NCI-H82 treated with DMSO at 0.1 percent for 48 hours (cell line): ENCODE measurements at regions not wholly inside any gene's neighbourhood (a gene's known extent, or its start where the extent isn't known, plus 50 kb on each side); places are given as distances from the start of the nearest gene placed in this dataset.
"Not testable (repeated sequence)": the region's sequence is repeated elsewhere in the genome, so short reads cannot be mapped to it uniquely, and the experiment has no call there.

Experiments
- DNase-seq: peaks from one replicate; lab custom pipeline; 2025; ENCODE audit not compliant: unreplicated experiment; lab: John Stamatoyannopoulos, UW

DNA sequence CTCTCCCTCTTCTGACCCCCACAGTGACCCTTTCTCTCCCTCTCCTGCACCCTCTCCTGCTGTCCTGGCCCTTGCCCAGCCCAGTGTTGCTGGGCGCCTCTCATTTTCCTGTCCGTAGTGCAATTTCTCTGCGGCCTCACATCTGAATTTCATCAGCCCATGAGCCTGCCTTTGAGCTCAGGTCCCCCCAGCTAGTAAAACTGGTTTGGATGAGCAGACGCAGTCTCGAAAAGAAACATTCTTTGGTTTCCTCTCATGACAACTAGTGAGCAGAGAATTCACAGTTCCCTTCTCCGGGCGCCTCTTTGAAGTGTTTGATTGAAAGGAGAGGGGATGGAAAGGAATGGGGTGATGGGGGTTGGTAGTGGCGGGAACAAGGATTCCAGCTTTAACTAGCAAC is 126.0 kb upstream of the CADM1 start:
- DNase-seq = no peak

DNA sequence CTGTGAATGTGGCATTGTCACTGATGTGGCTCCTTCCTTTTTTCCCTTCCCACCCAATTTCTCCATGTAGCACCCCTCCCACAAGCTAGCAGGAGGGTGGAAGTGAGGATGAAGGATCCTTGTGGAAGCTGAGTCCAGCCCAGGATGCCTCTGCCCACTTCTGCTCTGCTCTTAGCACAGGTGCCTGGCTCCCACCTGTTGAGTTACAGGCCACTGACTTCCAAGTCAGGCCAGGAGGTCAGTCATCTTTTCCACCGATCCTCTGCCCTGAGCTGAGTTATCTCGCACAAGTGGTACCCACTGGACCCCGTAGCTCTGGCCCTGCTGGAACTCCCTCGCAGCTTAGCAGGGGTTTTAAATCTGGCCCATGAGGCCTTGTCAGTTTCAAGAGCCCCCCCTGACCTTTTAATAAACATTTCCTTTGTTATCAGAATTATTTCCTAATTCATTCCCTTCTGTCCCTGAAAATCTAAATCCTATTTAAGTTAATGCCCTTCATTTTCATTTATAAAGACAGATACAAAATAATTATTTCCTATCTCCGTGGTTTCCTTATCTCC is 125.3 kb upstream of the CADM1 start:
- DNase-seq = no peak

DNA sequence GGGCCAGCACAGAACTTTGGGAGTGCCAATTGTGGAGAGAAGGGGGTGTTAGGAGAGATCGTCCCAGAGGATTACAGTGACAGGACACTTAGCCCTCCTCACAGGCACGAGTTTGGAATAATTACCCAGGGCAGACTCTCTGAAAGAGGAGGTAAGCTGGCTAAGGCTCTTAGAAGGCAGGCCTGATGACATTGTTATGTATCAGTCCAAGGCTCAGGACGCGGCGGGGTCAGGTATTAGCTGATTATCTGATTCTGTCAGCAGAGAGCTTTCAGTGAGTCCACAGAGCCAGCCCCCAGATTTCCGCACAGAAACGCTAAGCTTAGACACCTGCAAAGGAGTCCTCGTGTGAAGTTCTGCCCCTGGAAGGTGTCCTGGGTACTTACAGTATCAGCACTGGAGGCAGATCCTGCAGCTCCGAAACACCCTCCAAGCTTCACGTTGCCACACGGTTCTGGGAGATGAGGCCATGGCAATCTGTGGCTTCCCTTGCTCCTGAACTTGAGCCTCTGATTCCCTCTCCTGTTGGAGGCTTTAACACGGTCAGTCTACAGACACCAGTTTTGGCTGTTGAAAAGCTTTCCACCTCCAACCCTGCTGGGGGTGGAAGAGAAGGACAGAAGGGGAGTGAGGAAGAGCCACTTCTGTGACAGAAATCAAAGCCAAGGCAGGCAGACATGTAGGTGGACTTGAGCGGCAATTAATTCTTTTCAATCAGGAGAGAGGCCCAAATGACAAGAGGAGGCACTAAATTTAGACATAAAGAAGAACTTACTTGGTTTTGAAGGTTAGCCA is 123.6 kb upstream of the CADM1 start:
- peak; percentile 75 for DNase-seq

DNA sequence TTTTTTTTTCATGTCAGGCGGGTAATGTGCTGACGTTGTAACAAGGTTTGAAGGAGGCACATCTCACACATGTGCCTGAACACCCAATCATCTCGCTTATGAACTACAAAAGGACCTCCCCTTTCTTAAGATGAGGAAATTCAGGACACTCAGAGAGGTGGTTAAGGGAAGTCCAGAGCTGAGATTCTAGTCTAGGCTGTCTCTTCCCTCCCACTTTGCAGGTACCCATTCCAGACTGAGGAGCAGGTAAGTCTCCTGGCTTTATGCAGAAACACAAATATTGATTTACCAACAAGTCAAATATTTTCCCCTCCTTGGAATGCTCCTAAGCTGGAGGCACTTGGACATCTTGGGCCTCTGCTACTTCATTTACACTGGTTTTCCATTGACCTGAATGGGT is 122.9 kb upstream of the CADM1 start:
- no peak for DNase-seq

DNA sequence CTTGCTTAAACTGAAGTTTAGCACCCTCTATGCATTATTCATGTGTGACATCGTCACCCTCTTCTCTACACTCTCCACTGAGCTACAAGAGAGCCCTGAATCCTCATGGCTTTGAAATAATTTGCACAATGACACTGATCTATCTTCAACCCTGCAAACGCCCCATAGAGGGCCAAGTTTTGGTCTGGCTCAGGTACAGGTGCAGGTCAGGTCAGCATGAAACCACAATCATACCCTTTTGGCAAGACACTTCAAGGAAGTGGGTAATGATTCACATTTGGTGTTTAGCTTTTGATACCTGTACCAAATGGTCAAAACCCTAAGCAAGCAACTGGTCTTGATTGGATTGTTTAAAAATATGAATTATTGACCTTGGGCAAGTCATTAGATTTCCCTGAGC is 122.2 kb upstream of the CADM1 start:
- no peak for DNase-seq

DNA sequence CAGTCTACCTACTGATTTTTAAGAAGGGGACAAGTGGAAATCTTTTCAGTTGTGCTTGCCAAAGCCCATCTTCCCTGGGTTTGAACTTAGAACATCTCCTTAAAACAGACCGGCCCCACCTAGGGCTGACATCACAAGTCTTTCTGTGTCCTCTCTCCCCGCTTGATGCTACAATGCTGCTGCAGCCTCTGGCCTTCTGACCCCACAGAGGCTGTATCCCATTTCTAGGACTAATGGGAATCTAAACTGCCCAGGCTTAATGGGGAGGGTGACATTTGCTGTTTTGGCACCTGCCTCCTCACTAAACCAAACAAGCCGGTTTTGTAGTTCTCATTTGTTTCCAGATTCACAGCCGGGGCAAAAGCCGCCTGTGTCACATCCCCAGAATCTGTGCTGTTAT is 121.3 kb upstream of the CADM1 start:
- no peak for DNase-seq

DNA sequence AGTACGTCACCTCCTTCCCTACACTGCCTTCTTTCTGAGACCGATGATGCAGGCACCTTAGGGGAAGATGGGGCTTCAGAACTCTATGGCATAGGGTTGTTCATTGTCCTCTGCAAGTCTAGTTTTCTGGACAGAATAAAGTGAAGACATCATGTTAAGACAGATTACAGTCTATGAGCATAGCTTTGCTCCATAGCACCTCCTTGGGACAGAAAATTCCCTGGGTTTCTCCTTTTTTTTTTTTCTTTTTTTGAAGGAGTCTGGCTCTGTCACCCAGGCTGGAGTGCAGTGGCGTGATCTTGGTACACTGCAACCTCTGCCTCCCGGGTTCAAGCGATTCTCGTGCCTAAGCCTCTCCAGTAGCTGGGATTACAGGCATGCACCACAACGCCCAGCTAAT is 119.8 kb upstream of the CADM1 start:
- no peak for DNase-seq

DNA sequence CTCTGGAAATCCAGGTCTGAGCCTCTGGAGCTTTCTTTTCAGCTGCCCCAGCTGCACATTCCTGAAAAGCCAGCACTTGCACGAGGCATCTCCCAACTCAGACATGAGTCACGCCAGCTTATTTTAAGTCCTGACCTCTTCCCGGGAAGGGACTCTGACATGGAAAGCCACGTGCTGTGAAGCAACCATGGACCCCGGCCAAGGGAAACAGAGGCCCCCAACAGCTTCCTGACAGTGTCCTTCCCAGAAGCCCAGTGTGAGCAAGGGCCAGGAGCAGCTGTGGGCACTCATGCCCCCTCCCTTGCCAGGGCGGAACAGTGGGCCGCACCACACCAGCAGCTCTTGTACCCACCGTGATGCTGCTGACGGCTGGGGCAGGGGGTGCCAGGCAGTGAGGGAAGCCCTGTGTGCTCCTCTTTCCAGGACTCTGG is 118.8 kb upstream of the CADM1 start:
- no peak for DNase-seq

DNA sequence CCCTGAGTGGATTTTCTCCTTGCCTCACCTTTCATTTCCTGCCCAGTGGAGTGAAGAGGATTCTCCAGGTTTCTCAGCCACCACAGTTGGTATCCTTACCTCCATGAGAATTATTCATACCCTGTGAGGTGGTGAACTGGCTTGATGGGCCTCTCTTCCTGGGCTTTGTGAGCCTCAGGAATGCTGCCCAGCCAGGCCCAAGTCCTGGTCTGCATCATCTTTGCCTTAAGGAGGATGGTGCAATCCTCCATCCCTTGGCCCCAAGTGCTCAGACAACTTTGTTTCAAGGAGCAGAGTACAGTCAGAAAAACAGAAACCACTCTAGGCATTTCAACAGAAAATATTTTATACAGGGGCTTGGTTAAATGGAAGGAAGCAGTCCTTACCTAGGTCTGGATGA is 114.2 kb upstream of the CADM1 start:
- no peak for DNase-seq

DNA sequence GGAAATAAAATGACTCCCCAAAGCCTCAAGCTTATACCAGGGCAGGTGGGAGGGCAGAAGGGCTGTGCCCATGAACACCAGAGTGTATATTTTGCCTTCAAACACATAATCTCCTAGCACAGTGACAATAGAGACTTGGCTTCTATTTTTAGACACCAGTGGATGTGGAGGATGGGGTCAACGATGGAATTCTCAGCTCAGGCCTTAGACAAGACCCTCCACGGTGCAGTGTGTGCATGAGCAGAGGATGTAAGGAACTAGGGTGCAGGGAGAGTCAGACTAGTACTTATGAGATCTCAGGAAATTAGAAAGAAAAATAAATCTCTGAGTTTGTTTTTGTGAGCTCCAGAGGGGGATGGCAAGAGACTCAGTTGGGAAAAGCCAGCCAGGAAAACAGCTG is 113.6 kb upstream of the CADM1 start:
- no peak for DNase-seq

DNA sequence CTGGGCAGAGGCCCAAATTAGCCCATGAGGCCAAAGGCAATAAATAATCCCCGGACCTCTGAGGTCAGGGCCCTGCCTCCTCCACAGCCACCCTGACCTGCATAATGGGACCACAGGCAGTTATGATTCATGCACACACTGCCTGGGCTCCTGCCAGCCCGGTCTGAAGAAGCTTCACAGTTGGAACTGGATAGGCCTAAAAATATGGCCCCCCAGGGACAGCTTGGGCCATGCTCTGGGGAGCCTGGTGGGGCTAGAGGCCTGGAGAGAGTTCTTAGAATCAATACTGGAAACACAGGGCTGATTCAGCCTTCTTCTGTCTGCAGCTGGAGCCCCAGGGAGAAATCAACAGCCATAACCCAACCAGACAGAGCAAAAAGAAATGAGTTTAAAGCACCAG is 112.8 kb upstream of the CADM1 start:
- DNase-seq = no peak

DNA sequence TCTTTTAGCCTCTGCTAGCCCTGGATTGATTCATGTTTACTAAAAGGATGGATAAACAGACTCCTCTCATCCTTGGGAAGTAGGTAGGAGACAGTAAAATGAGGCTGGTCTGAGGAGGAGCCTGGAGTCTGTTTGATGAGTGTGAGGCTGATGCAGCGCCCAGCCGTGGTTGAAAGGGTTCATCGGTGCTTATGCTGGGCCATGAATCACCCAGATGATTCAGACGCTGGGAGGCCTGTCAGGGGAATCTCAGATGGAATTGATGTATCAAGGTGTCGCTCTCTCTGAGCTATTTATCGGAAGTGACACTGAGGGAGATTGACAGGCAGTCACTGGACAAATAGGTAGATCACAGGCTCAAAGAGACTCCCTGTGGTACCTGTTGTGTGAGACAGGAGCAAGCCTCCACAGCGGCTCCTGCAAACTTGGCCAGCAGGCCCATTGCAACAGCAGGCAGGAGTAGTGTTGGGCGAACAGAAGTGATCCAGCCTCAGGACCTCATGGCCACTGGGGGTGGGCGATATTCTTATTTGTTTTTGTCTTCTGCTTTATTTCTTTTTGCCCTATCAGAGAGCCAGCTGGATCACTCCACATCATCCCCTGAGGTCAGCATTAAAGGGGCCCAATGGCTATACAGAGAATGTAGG is 109.9 kb upstream of the CADM1 start:
- DNase-seq = no peak

DNA sequence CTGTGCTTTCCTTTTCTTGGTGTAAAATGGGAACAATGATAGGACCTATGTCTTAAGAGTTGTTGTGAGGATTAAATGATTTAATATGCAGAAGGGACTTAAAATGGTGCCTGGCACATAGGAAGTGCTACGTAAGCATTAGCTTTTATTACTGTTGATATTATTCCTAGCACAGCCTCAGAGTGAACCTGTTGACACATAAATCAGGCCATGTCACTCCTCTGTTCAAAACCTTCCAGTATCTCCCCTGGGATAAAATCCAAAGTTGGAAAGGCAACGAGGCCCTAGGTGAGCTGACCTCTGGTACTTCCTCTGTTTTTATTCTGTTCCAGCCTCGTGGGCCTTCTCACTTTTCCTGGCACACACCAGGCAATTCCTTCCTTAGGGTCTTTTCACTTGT is 108.8 kb upstream of the CADM1 start:
- DNase-seq = no peak

DNA sequence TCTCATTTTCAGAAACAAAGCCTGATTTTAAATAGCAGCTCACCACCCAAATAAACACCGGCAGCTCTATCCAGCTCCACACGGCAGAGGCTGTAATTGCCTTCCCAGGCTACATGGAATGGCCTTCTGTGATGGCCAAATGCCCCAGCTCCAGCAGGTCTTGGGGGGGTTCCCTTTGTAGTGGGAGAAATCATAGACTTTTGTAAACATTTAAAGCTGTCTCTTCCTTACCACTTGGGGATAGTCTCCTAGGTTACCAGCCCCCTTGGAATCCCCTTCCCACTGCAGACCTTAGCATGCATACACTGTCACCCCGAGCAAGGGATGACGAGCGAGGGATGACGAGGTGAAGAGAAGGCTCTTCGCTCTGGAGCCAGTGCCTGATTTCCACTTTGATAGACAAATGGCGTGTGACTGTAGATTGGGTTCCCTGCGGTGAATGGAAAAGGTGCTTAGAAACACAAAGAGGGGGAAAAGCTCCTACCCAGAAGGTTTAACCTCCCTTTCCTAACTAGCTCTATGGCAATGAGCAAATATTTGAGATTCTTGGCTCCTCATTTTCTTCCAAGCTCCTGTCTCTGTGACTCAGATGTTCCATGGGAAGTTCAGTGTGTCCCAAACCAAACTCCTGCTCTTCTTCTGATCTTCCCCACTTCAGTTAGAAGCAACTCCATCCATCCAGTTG is 108.0 kb upstream of the CADM1 start:
- no peak for DNase-seq

DNA sequence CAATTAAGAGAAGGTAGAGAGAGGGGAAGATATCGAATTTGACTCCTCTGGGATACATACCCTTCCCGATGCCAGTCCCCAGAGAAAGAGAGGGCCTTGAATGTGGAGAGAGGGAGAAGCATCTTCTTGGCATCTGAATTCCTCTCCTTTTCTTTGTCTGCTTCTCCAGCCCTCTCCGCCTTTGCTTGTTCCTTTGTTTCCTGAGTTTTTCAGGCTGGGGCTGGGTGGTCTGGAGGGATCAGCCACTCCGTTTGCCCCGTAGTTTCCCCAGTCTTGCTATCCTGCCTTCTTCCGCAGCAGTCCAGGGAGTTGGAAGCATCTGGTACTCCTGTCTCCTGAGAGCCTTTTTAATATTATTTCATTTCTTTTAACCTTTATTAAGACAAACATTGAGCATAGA is 107.1 kb upstream of the CADM1 start:
- DNase-seq = no peak

DNA sequence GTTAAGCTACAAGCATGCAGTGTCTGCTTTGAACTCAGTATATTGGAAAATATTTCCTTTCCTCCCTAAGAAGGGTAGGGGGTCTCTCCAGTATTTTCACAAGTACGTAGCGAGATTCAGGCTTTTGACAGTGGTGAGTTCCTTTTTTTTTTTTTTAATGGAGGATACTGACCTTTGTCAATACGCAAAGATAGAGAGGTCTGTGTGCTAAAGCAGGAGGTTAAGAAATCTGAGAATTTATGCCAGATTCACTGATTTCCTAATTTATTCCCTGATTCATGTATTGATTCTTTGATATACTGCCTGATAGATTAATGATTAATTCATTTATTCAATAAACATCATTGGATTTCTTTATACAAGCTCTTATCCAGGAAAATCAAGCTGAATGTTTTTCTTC is 106.7 kb upstream of the CADM1 start:
- no peak for DNase-seq

DNA sequence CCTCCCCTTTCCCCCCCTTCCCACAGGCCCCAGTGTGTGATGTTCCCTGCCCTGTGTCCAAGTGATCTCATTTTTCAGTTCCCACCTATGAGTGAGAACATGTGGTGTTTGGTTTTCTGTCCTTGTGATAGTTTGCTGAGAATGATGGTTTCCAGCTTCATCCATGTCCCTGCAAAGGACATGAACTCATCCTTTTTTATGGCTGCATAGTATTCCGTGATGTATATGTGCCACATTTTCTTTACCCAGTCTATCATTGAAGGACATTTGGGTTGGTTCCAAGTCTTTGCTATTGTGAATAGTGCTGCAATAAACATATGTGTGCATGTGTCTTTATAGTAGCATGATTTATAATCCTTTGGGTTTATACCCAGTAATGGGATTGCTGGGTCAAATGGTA is 106.0 kb upstream of the CADM1 start:
- DNase-seq = not testable (repeated sequence)

DNA sequence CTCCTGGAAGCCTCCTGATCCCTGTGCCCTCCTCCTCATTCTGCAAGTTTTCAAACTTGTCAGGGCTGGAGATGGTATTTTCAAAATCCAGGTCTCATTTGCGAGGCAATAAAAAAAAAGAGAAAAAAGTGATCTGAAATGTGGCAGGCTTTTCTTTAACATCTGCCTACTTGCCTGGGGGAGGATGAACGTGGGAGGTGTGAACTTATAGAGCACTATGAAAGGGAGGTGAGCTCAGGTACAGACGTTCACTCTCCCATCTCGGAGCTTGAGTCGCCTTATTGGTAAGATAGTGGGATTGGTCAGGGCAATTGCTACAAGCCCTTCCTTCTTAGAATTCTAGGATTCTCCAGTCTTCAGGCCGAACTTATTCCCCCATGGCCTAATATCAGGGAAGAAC is 104.8 kb upstream of the CADM1 start:
- DNase-seq = no peak

DNA sequence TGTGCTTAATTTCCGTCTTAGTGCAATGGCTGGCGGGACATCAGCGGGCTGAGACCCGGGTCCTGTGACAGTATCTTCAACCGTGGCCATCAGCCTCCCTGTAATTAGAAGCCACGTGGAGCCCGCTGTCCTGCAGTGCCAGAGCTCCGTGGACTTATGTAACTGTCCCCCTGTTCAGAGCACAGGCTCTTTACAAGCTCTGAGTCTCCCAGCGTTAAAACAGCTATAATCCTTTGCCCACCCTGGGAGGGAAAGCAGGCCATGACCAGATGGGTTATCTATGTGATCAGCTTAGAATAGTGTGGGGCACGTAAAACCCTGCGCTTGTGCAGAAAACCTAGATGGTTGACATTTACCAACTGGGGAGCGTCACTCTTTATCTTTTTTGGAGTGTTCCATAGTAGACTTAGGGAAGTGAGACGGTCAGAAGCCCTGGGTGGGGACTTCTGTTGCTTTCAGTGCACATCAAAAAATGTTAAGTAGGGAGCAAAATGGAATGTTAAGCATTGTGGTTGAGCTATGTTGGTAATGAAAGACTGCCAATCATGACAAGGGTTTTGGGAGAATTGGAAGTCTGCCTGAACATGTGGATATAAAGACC is 103.5 kb upstream of the CADM1 start:
- peak; percentile 72 for DNase-seq

DNA sequence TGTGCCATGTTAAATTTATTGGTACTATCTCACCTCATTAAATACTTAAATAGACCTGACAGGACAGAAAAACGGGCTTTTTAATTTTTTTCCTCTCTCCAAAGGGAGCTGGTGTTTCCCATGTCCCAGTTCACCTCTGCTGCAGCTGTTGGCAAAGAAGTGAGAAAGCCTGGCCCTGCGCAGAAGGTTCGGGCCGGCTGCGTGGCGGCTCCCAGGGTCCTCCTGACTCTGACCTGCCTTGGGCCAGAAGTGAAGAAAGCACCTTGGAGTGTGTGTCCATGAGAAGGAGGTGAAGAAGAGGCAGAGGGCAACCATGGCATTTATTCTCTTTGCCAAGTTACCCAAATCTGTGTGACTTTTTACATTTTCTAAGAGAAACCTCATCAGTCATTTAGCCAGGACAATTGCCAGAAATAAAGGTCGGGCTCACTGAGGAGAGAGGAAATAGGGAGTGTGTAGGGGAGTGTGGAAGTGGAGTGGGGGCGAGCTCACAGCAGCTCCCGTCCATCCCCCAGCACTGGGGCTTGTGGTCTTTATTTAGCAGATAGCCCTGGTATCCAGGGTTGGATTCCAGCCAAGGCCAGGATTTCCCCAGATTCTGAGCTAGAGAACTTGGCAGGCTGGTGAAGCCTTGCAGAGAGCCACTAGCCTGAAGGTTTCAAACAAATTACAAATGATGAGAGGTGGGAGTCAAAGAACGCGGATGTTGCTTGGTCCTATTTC is 102.4 kb upstream of the CADM1 start:
- DNase-seq = peak; percentile 40
